ENCODE measurements at regions not wholly inside any gene's neighbourhood (a gene's known extent, or its start where the extent isn't known, plus 50 kb on each side); places are given as distances from the start of the nearest gene placed in this dataset.

DNA sequence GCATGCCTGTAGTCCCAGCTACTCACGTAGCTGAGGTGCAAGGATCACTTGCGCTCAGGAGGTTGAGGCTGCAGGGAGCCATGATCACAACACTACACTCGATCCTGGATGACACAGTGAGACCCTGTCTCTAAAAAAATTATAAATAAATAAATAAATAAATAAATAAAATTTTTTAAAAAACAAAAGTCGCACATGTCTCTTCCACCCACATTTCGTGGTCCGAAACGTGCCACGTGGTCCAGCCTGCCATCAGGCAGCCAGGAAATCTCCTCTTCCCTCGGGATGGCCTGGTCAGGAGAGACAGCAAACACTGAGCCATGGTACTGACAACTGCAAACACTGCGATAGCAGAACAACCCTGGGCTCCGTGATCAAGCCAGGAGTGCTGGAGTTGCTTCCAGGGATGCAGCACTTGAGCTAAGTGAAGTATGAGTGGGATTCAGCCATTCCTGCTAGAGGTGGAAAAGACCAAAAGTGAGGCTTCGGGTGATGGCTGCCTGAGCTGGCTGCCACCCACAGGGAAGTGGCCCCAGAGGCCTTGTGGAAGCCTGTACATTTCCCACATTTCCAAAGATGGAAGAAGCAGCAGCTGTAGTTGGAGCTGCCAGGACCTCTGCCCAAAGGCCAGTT lies 193.1 kb downstream of the SMAD2 start:
- FAIRE-seq (no peak), DNase-seq (ENCODE audit: insufficient read length, low spot score) (no peak)
- TF ChIP-seq POLR2A (IDR thresholded peaks at IDR 0.05; ENCODE audit: low read depth, low read length): no peak

DNA sequence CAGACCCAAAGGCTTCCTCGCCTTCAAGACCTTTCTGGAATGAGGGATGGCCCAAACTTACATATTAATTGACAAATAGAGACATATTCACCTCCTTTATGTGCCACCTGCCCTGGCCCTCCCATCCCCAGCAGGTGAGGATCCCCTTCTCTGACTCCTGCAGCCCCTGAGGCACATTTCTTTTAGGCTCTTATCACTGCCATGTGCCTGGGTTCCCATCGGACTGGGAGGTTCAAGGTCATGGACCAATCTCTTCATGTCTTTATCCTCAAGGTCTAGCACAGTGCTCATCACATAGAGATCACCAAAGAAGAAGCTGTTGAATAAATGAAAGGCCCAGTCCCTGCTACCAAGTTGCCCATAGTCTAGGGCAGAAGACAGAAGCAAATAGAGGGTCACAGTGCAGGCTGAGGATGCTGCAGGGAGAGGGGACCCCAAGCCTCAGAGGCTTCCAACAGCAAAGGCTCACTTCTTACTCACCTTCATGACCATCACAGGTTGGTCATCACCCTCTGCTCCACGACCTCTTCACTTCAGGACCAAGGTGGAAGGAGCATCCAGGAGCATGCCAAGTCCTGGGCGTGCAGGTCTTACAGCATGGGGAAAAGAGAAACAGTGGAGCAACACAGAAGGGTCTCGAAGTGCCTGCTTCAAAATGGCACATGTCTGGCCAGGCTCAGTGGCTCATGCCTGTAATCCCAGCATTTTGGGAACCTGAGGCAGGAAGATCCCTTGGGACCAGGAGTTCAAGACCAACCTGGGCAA lies 193.9 kb downstream of the SMAD2 start:
- no peak for TF ChIP-seq POLR2A (IDR thresholded peaks at IDR 0.05; ENCODE audit: low read depth, low read length)
- no peak for DNase-seq (ENCODE audit: insufficient read length, low spot score)
- FAIRE-seq: no peak

DNA sequence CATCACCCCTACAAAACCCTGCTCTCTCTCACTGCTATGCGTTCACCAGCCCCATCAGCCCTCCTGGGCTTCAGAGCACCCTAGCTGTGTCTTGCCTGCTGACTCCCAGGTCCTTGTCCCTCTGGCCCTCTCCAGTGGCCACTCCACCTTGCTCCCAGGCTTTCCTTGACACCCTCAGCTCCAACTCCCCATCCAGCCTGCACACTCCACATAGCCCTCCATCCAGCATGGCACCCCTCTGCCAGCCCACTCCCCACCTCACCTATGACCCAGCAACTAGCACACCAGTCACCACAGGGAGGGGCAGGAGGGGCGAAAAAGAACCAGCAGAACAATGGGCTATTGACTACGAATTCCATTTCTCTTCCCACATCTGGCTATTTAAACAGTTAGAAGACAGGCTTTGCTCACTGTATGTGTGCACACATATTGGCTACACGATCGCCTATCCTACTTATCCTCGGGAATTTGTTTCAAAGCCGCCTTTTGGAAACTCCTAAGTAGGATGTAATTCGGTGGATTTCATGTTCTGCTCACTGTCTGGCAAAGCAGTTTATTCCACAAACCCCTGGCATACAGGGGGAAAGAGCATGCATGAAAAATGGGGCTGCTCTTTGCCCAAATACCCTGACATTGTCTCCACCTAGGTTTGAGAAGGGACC lies 195.3 kb downstream of the SMAD2 start:
- DNase-seq (ENCODE audit: insufficient read length, low spot score): no peak
- FAIRE-seq: no peak
- no peak for TF ChIP-seq POLR2A (IDR thresholded peaks at IDR 0.05; ENCODE audit: low read depth, low read length)

DNA sequence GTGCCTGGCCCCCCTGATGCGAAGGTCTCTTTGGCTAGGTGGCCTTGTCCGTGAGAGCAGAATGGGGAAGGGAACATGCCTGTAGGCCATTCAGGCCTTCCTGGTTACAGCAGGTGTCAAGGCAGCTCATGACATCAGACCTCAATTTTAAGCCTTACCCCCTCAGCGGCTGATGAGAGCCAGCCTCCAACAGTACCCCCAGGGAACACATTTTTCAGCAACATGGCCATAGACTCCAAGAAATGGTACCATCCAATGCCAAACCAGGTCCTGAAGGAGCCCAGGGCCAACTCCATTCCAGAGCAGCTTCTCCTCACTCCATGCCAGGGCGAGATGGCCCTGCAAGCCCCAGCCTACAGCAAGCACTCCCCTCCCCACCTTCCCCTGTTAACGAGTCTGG lies 199.2 kb downstream of the SMAD2 start:
- TF ChIP-seq POLR2A (IDR thresholded peaks at IDR 0.05; ENCODE audit: low read depth, low read length): no peak
- no peak for FAIRE-seq
- DNase-seq (ENCODE audit: insufficient read length, low spot score): no peak

DNA sequence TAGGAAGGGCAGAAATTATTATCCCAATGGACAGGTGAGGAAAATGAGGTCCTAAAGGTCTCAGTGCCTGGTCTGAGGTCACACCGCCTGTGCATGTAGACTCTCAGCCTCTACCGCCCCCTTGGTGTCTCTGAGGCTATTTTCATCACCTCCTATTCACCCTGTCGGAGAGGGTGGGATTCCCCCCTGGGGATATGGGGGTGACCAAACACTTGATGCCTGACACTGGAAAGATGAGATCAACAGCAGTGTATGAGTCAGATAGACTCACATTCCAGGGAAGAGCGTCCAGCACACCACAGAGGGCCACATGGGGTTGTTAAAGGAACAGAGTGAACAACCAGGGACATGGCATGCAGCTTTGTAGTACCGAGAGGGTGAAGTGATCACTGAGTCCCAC lies 199.7 kb downstream of the SMAD2 start:
- no peak for FAIRE-seq
- peak; percentile 45 for DNase-seq (ENCODE audit: insufficient read length, low spot score)
- TF ChIP-seq POLR2A (IDR thresholded peaks at IDR 0.05; ENCODE audit: low read depth, low read length): no peak

DNA sequence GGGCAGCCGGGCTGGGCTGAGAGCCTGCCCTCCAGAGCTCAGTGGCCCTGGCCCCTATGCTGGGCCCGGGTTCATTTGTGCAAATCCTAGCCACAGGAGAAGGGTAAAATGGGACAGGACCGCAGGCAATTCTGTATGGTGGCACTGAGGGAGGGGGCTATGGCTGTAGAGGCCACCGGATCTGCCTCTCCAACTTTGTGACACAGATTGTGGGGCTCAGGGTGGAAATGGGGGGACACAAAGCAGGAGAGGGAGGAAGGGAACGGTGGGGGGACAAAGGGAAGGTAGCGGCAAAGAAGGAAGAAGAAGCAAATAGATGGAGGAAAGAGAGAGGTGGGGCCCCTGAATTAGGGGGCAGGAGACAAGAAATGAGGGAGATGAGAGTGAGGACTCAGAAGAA lies 201.1 kb downstream of the SMAD2 start:
- DNase-seq (ENCODE audit: insufficient read length, low spot score) (no peak), FAIRE-seq (no peak)

DNA sequence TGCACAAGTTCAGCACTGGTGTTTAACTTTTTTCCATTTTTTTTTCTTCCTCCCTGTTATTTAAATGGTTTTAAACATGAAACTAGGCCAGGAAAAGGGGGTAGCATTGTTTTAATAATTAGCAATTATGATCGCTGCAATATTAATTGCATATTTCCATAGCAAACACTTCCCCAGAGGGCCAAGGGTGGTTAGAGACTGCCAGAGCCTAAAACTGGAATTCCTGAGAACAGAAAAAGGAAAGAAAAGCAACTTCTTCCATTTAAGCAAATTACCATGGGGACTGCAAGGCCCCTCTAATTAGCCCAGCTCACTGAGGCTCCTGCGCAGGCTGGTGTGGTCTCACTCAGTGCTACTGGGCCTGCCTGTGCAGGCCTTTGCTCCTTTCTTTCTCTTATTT lies 201.5 kb downstream of the SMAD2 start:
- TF ChIP-seq POLR2A (IDR thresholded peaks at IDR 0.05; ENCODE audit: low read depth, low read length): no peak
- FAIRE-seq: no peak

More for the DNA sequence above, 201.1 kb downstream of the SMAD2 start:
- TF ChIP-seq POLR2A (IDR thresholded peaks at IDR 0.05; ENCODE audit: low read depth, low read length): no peak

DNA sequence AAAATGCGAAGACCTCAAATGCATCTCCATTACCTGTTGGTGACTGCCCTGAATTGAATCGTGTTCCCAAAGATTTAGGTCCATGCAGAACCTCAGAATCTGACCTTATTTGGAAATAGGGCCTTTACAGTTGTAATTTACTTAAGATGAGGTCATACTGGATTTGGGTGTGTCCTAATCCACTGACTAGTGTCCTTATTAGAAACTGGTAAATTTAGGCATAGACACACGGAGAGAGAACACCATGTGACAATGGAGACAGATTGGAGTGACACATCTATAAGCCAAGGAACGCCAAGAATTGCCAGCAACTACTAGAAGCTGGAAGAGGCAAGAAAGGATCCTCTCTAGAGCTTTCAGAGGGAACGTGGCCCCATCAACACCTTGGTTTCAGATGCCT lies 203.1 kb downstream of the SMAD2 start:
- TF ChIP-seq POLR2A (IDR thresholded peaks at IDR 0.05; ENCODE audit: low read depth, low read length): no peak
- DNase-seq (ENCODE audit: insufficient read length, low spot score) (no peak), FAIRE-seq (no peak)

More for the DNA sequence above, 201.5 kb downstream of the SMAD2 start:
- no peak for DNase-seq (ENCODE audit: insufficient read length, low spot score)

DNA sequence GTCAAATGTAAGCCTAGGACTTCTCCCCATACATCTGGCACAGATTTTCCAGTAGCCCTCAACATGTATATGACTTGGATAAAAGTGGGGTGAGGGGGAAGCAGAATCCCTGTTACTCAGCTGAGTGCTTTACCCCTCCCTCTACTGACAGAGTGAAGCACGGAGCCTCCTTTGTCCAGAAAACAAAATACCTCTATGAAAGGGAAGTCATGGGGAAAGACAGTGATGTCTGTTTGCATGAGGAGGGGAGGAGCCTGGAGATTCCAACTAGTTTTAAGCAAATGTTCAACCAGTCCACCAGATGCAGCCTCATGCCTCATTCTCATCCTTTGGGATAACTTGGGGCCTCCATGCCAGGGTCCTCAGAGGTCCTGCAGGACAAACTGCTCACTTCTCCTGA lies 203.9 kb downstream of the SMAD2 start:
- FAIRE-seq: no peak
- no peak for DNase-seq (ENCODE audit: insufficient read length, low spot score)
- TF ChIP-seq POLR2A (IDR thresholded peaks at IDR 0.05; ENCODE audit: low read depth, low read length): no peak

DNA sequence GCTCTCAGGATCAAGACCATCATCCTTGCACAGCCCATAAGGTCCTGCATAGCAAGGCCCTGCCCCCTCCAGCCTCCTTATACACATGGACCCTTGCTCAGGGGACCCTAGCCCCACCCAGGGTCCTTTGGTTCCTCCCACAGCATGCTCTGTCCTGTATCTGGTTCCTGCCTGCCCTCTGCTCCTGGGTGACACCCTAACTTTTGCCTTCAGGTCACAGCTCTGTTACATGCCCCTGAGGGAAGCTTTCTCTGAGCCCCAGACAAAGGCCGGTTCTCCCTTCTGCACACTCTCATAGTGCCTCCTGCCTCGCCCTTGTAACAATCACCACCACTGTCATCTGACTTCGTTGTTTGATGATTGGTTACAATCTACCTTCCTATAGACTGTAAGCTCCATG lies 204.8 kb downstream of the SMAD2 start:
- DNase-seq (ENCODE audit: insufficient read length, low spot score) (no peak), FAIRE-seq (no peak)
- no peak for TF ChIP-seq POLR2A (IDR thresholded peaks at IDR 0.05; ENCODE audit: low read depth, low read length)

DNA sequence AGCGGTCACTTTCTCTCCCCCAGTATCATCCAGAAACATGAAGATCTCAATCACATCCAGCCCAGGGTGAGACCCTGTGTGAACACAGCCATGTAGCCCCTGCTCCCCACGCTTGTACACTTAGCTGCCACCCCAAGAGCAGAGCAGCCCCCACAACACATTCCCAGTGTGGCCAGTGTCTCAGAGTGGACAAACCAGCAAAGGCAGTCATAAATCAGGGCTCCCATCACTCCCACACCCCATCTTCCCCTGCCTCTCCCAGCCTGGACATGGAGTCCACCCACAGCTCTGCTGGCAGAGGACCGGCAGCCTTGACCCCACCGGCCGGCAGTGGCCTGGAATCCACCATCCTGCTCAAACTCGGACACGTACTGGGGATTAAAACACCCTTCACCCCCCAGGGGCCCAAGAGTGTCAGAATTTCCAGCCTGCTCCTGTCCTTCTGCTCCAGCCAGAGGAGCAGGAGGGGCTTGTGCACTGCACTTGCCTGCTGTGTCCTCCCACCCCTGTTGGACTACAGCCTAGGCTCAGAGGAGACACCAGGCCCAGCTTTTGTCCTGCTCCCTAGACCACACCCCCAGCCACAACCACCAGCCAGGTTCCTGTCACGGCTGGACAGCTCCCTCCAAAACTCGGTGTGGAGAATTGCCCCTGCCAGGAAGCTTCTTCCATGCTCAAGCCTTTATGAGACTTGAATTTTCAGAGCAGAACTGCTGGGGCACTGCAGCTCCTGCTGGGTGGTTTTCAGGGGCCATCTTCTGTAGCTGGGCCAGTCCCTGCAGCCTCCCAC lies 206.1 kb downstream of the SMAD2 start:
- no peak for FAIRE-seq
- DNase-seq (ENCODE audit: insufficient read length, low spot score): no peak
- no peak for TF ChIP-seq POLR2A (IDR thresholded peaks at IDR 0.05; ENCODE audit: low read depth, low read length)

DNA sequence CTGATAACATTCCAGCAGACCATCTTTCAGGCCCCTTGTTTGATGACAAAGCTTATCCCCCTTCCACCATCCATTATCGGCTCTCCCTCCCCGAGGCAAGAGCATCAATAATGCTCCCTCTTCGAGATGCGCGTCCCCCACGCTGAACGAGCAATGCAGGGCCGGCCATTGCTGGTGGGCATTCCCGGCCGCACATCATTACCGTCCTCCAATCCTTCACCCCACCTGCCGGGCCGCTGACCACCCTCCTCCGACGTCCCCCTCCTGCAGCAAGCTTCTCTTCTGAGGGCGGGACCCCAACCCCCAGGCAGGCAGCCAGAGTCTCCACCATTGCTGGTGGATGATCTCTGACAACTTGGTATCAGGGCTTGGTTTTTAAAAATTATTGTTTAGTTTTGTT lies 208.6 kb downstream of the SMAD2 start:
- no peak for FAIRE-seq
- DNase-seq (ENCODE audit: insufficient read length, low spot score): no peak
- no peak for TF ChIP-seq POLR2A (IDR thresholded peaks at IDR 0.05; ENCODE audit: low read depth, low read length)

DNA sequence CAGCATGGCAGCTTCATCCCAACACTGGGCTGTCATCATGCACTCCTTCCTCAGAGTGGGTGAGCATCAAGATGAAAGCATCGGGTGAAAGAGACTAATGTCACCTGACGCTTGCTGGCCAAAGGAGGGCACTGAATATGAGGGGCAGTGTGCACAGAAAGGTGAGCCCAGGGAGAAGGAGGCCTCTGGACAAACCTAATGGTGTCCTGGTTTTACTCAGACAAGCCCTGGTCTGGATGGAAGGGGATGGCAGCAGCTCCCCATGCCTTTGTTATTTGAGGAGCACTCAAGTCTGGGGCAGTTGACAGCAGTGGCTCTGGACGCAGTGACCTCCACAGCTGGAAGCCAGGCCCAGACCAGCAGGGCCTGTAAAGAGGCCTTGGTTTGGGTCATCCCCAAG lies 209.7 kb downstream of the SMAD2 start:
- no peak for DNase-seq (ENCODE audit: insufficient read length, low spot score)
- FAIRE-seq: no peak
- TF ChIP-seq POLR2A (IDR thresholded peaks at IDR 0.05; ENCODE audit: low read depth, low read length): no peak

Measured in H54 (cell line).